ENCODE measurements at regions not wholly inside any gene's neighbourhood (a gene's known extent, or its start where the extent isn't known, plus 50 kb on each side); places are given as distances from the start of the nearest gene placed in this dataset.

GRCh38 chr6:165956874-165957273 lies 210.8 kb downstream of the TBXT start:
- DNase-seq (ENCODE audit: low read depth in 1 of 2, low spot score in 1 of 2), result no peak

GRCh38 chr6:165952514-165952913 lies 215.1 kb downstream of the TBXT start:
- no peak for DNase-seq (ENCODE audit: low read depth in 1 of 2, low spot score in 1 of 2)

- no peak for DNase-seq (ENCODE audit: low read depth in 1 of 2, low spot score in 1 of 2)
Observed at GRCh38 chr6:165950316-165950715, 217.3 kb downstream of the TBXT start.

- no peak for DNase-seq (ENCODE audit: low read depth in 1 of 2, low spot score in 1 of 2)
Observed at GRCh38 chr6:165949324-165949723, 218.3 kb downstream of the TBXT start.

- no peak for DNase-seq (ENCODE audit: low read depth in 1 of 2, low spot score in 1 of 2)
Observed at GRCh38 chr6:165944002-165944466, 223.6 kb downstream of the TBXT start.

- DNase-seq (ENCODE audit: low read depth in 1 of 2, low spot score in 1 of 2), result no peak
Observed at GRCh38 chr6:165941786-165942185, 225.9 kb downstream of the TBXT start.

GRCh38 chr6:165941249-165941775 lies 226.3 kb downstream of the TBXT start:
- DNase-seq (ENCODE audit: low read depth in 1 of 2, low spot score in 1 of 2), result no peak

- DNase-seq (ENCODE audit: low read depth in 1 of 2, low spot score in 1 of 2), result no peak
Observed at GRCh38 chr6:165940366-165940765, 227.3 kb downstream of the TBXT start.

GRCh38 chr6:165939601-165940290 lies 227.9 kb downstream of the TBXT start:
- DNase-seq (ENCODE audit: low read depth in 1 of 2, low spot score in 1 of 2), result no peak

GRCh38 chr6:165939047-165939446 lies 228.6 kb downstream of the TBXT start:
- DNase-seq (ENCODE audit: low read depth in 1 of 2, low spot score in 1 of 2), result no peak

GRCh38 chr6:165937564-165938358 lies 229.9 kb downstream of the TBXT start:
- DNase-seq (ENCODE audit: low read depth in 1 of 2, low spot score in 1 of 2), result no peak

GRCh38 chr6:165936660-165937059 lies 231.0 kb downstream of the TBXT start:
- DNase-seq (ENCODE audit: low read depth in 1 of 2, low spot score in 1 of 2), result no peak

- DNase-seq (ENCODE audit: low read depth in 1 of 2, low spot score in 1 of 2), result no peak
Observed at GRCh38 chr6:165936096-165936495, 231.6 kb downstream of the TBXT start.

GRCh38 chr6:165931675-165932074 lies 236.0 kb downstream of the TBXT start:
- DNase-seq (ENCODE audit: low read depth in 1 of 2, low spot score in 1 of 2), result no peak

GRCh38 chr6:165930668-165931214 lies 236.9 kb downstream of the TBXT start:
- no peak for DNase-seq (ENCODE audit: low read depth in 1 of 2, low spot score in 1 of 2)

GRCh38 chr6:165929607-165930006 lies 238.0 kb downstream of the TBXT start:
- DNase-seq (ENCODE audit: low read depth in 1 of 2, low spot score in 1 of 2), result no peak

- no peak for DNase-seq (ENCODE audit: low read depth in 1 of 2, low spot score in 1 of 2)
Observed at GRCh38 chr6:165926378-165926777, 241.3 kb downstream of the TBXT start.

GRCh38 chr6:165925474-165926156 lies 242.0 kb downstream of the TBXT start:
- DNase-seq (ENCODE audit: low read depth in 1 of 2, low spot score in 1 of 2), result no peak

GRCh38 chr6:165922309-165922794 lies 245.3 kb downstream of the TBXT start:
- DNase-seq (ENCODE audit: low read depth in 1 of 2, low spot score in 1 of 2), result no peak

GRCh38 chr6:165920896-165921671 lies 246.6 kb downstream of the TBXT start:
- DNase-seq (ENCODE audit: low read depth in 1 of 2, low spot score in 1 of 2), result no peak

Data from activated CD4-positive, alpha-beta T cell treated with anti-CD3 and anti-CD28 coated beads, Interleukin-2, amount 50 U/mL, for 24 hours (primary cell).